Mammary epithelial cell (primary cell): ENCODE measurements at regions not wholly inside any gene's neighbourhood (a gene's known extent, or its start where the extent isn't known, plus 50 kb on each side); places are given as distances from the start of the nearest gene placed in this dataset.

Experiments used
- EZH2 ChIP-seq: IDR thresholded peaks from 2 replicates; pipeline ENCODE4 v1.6.1; 2012; ENCODE audit warnings: low read length, inconsistent platforms, borderline replicate concordance
- TF ChIP-seq, protein P1 (sequence below), 2 donors: IDR thresholded peaks in 1 of 2; conservative IDR thresholded peaks in 1 of 2; 2 replicates each; pipeline ENCODE4 v1.5.1; 2011 to 2012; ENCODE audit warnings: inconsistent platforms in 2 of 2, low read length in 2 of 2, mild to moderate bottlenecking in 2 of 2, control low read depth in 1 of 2, low read depth in 1 of 2; ENCODE audit not compliant: insufficient read depth in 1 of 2; ENCODE audit errors: extremely low read depth in 1 of 2

- TF ChIP-seq, protein P1, sequence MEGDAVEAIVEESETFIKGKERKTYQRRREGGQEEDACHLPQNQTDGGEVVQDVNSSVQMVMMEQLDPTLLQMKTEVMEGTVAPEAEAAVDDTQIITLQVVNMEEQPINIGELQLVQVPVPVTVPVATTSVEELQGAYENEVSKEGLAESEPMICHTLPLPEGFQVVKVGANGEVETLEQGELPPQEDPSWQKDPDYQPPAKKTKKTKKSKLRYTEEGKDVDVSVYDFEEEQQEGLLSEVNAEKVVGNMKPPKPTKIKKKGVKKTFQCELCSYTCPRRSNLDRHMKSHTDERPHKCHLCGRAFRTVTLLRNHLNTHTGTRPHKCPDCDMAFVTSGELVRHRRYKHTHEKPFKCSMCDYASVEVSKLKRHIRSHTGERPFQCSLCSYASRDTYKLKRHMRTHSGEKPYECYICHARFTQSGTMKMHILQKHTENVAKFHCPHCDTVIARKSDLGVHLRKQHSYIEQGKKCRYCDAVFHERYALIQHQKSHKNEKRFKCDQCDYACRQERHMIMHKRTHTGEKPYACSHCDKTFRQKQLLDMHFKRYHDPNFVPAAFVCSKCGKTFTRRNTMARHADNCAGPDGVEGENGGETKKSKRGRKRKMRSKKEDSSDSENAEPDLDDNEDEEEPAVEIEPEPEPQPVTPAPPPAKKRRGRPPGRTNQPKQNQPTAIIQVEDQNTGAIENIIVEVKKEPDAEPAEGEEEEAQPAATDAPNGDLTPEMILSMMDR (conservative IDR thresholded peaks at IDR 0.05 in 1 of 2, IDR thresholded peaks at IDR 0.05 in 1 of 2; ENCODE audit: extremely low read depth in 1 of 2, insufficient read depth in 1 of 2, low read depth in 1 of 2, low read length in 2 of 2), result no peak
- no peak for TF ChIP-seq EZH2
These were observed 1390.2 kb downstream of the C4orf33 start for GRCh38 chr4:130486186-130486585.
